Smooth muscle cell (in vitro differentiated cells): ENCODE measurements at regions not wholly inside any gene's neighbourhood (a gene's known extent, or its start where the extent isn't known, plus 50 kb on each side); places are given as distances from the start of the nearest gene placed in this dataset.

Experiments used
- DNase-seq: peaks from one replicate; lab custom pipeline; 2025; ENCODE audit not compliant: unreplicated experiment; lab: John Stamatoyannopoulos, UW
- H2AFZ ChIP-seq: fragments of 200-600 bp; sonication (generic); 2 replicates; pipeline ENCODE4 v1.6.0; 2016; ENCODE audit warnings: antibody characterized with exemption, low read depth, mild to moderate bottlenecking
- H3F3A ChIP-seq: fragments of 200-600 bp; sonication (generic); 2 replicates; pipeline ENCODE4 v1.6.0; 2017; ENCODE audit warnings: antibody characterized with exemption, low read depth
- H3K27ac ChIP-seq: fragments of 200-600 bp; sonication (generic); 2 replicates; pipeline ENCODE4 v1.5.1; 2016; ENCODE audit warnings: low read depth, mild to moderate bottlenecking
- H3K27me3 ChIP-seq: fragments of 200-600 bp; sonication (generic); 2 replicates; pipeline ENCODE4 v1.6.1; 2016; ENCODE audit warnings: low read depth, mild to moderate bottlenecking
- H3K36me3 ChIP-seq: fragments of 200-600 bp; sonication (generic); 2 replicates; pipeline ENCODE4 v1.5.1; 2016; ENCODE audit warnings: low read depth
- H3K4me1 ChIP-seq: fragments of 200-600 bp; sonication (generic); 2 replicates; pipeline ENCODE4 v1.5.1; 2016; ENCODE audit warnings: low read depth
- H3K4me2 ChIP-seq: fragments of 200-600 bp; sonication (generic); 2 replicates; pipeline ENCODE4 v1.6.0; 2016; ENCODE audit warnings: mild to moderate bottlenecking
- H3K4me3 ChIP-seq: fragments of 200-600 bp; sonication (generic); 2 replicates; pipeline ENCODE4 v1.5.1; 2016; ENCODE audit warnings: mild to moderate bottlenecking
- H3K79me2 ChIP-seq: fragments of 200-600 bp; sonication (generic); 2 replicates; pipeline ENCODE4 v1.6.0; 2016; ENCODE audit warnings: low read depth, mild to moderate bottlenecking
- H3K9ac ChIP-seq: fragments of 200-600 bp; sonication (generic); 2 replicates; pipeline ENCODE4 v1.6.0; 2016; ENCODE audit warnings: low read depth
- H3K9me3 ChIP-seq: fragments of 200-600 bp; sonication (generic); replicated peaks from 2 replicates; pipeline ENCODE4 v1.5.1; 2016; ENCODE audit warnings: low read depth
- H4K20me1 ChIP-seq: fragments of 200-600 bp; sonication (generic); 2 replicates; pipeline ENCODE4 v1.6.0; 2016; ENCODE audit warnings: low read depth
- CTCF ChIP-seq: fragments of 200-600 bp; sonication (generic); IDR thresholded peaks from 2 replicates; pipeline ENCODE4 v1.5.1; 2017; ENCODE audit warnings: borderline replicate concordance, mild to moderate bottlenecking, antibody characterized with exemption; ENCODE audit not compliant: insufficient read depth, poor library complexity, severe bottlenecking
- WGBS: methylation state at CpG from one replicate; pipeline ENCODE4 v1.1.7; 2016; ENCODE audit warnings: low lambda C conversion rate; 5-methylcytosine and 5-hydroxymethylcytosine counted together

GRCh38 chr10:44209811-44210210, 175.1 kb downstream of the CXCL12 start:
- WGBS = 72% methylated on average over 4 of the region's 4 CpGs
- H3K9me3 ChIP-seq = no peaks in the 10 kb centered on the region
- no peaks in the 10 kb centered on the region for H3K79me2 ChIP-seq
- no peak overlapping the region for H2AFZ ChIP-seq
- H3K4me1 ChIP-seq = peaks cover 31% of the 10 kb centered on the region
- TF ChIP-seq CTCF = no peak
- no peaks in the 10 kb centered on the region for H3K27me3 ChIP-seq
- no peak overlapping the region for H3K4me3 ChIP-seq
- no peak overlapping the region for H3K27ac ChIP-seq
- H4K20me1 ChIP-seq = no peaks in the 10 kb centered on the region
- H3K36me3 ChIP-seq = no peaks in the 10 kb centered on the region
- DNase-seq = no peak
- no peak overlapping the region for H3K9ac ChIP-seq
- no peak overlapping the region for H3K4me2 ChIP-seq
- H3F3A ChIP-seq = peaks cover 4% of the 10 kb centered on the region

GRCh38 chr10:44207160-44207559, 177.7 kb downstream of the CXCL12 start:
- no peak for DNase-seq
- H3K27ac ChIP-seq = no peak overlapping the region
- no peaks in the 10 kb centered on the region for H3K36me3 ChIP-seq
- H3K27me3 ChIP-seq = no peaks in the 10 kb centered on the region
- H4K20me1 ChIP-seq = no peaks in the 10 kb centered on the region
- no peak overlapping the region for H2AFZ ChIP-seq
- H3K9ac ChIP-seq = no peak overlapping the region
- no peak overlapping the region for H3K4me3 ChIP-seq
- no peak overlapping the region for H3K4me2 ChIP-seq
- H3K9me3 ChIP-seq = no peaks in the 10 kb centered on the region
- TF ChIP-seq CTCF = no peak
- 97% methylated on average over 9 of the region's 9 CpGs for WGBS
- H3K79me2 ChIP-seq = no peaks in the 10 kb centered on the region
- H3K4me1 ChIP-seq = peaks cover 32% of the 10 kb centered on the region
- H3F3A ChIP-seq = peaks cover 4% of the 10 kb centered on the region

GRCh38 chr10:44206127-44206818, 178.6 kb downstream of the CXCL12 start:
- WGBS = 49% methylated on average over 25 of the region's 25 CpGs
- Histone ChIP-seq H3K36me3 (no peaks in the 10 kb centered on the region), H3K27ac (peak overlapping the region; percentile 2), H3K4me2 (peak overlapping the region; percentile 73), H3K79me2 (no peaks in the 10 kb centered on the region), H3K9ac (no peak overlapping the region), H3K27me3 (no peaks in the 10 kb centered on the region), H3F3A (peaks cover 4% of the 10 kb centered on the region), H4K20me1 (no peaks in the 10 kb centered on the region), H3K9me3 (no peaks in the 10 kb centered on the region), H2AFZ (no peak overlapping the region), H3K4me1 (peaks cover 29% of the 10 kb centered on the region), H3K4me3 (no peak overlapping the region)
- DNase-seq = no peak
- TF ChIP-seq CTCF = no peak

GRCh38 chr10:44205067-44205466, 179.8 kb downstream of the CXCL12 start:
- Histone ChIP-seq H4K20me1 (no peaks in the 10 kb centered on the region), H3K9ac (no peak overlapping the region), H3K79me2 (no peaks in the 10 kb centered on the region), H2AFZ (no peak overlapping the region), H3K27me3 (no peaks in the 10 kb centered on the region), H3K4me2 (no peak overlapping the region), H3K36me3 (no peaks in the 10 kb centered on the region), H3K4me3 (no peak overlapping the region), H3K27ac (no peak overlapping the region), H3K9me3 (no peaks in the 10 kb centered on the region), H3K4me1 (peaks cover 24% of the 10 kb centered on the region), H3F3A (peaks cover 4% of the 10 kb centered on the region)
- TF ChIP-seq CTCF = no peak
- WGBS = 35% methylated on average over 3 of the region's 3 CpGs
- DNase-seq = no peak
